ENCODE measurements at regions not wholly inside any gene's neighbourhood (a gene's known extent, or its start where the extent isn't known, plus 50 kb on each side); places are given as distances from the start of the nearest gene placed in this dataset.

DNA sequence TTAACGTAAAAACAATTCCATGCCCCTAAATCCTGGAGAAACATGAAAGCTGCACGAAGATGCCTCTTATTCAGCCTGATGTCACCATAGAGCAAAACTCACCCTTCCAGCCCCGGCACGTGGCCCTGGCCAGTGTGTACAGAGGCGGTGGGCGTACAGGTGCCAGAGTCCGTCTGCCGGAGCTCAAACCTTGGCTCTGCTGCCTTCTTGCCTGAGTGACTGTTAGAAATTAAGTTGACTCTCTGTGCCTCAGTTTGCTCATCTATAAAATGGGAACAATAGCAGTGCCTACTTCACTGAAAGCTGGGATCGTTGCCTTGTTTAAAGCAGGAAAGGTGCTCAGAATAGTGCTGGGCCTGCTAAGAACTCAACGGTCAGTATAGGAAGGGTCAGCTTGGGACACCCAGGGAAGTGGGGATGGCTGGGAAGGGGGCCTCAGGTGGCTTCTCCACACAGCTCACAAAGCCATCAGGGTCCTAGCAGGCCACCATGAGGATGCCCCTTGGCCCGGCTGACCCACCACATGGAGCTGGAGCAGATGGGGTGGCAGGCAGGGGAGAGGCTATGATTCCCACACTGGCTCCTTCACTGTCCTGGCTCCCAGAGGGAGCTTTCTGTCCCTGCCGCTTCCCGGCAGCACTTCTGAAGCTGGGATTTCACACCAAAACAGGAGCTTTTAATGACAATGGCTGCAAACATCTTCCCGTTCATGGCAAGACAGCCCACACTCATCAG, 237.2 kb downstream of the NPHP4 start:
- DNase-seq (ENCODE audit: low read depth, low spot score) = no peak
- in situ Hi-C loops (cut with HindIII; ENCODE audit: low pct_unique_long_range_greater_than_20kb, low sequenced_read_pairs) = no loop called here

DNA sequence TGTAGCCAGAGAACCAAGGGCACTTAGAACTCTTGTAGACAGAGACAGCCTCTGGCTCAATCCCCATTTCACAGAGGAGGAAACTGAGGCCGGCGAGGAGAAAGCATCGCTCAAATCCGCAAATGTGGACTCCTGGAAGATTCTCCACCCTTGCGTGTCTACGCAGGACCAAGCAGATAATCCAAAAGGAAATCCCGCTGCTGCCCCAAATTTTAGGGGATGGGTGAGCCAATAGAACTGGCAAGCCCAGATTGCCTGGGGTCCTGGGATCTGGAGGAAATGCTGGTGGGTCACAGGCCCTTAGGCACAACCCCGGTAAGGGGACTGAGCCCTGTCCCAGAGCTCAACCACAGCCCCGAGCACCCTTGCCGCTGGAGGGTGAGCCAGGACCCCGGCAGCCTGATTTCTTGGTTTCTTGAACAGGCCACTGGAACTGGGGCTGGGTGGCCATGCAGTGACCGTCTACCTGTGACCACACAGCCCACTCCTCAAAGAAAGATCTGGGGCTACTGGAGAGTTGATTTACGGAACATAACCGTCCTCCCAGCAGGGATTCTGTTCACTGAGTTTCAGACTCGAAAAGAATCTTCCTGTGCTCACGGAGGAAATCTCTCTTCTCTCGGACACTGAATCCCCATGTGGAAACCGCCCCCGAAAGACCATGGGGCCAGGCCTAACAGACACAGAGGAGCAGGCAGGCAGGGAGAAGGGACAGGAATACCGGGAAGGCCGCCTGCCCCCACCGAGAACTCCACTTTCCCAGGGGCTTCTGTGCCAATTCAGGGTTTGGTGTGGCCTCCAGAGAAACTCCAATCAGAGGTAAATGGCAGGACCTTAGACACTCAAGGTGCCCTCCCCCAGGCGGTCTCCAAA, 238.4 kb downstream of the NPHP4 start:
- no peak for DNase-seq (ENCODE audit: low read depth, low spot score)
- in situ Hi-C loops (cut with HindIII; ENCODE audit: low pct_unique_long_range_greater_than_20kb, low sequenced_read_pairs) = no loop called here

DNA sequence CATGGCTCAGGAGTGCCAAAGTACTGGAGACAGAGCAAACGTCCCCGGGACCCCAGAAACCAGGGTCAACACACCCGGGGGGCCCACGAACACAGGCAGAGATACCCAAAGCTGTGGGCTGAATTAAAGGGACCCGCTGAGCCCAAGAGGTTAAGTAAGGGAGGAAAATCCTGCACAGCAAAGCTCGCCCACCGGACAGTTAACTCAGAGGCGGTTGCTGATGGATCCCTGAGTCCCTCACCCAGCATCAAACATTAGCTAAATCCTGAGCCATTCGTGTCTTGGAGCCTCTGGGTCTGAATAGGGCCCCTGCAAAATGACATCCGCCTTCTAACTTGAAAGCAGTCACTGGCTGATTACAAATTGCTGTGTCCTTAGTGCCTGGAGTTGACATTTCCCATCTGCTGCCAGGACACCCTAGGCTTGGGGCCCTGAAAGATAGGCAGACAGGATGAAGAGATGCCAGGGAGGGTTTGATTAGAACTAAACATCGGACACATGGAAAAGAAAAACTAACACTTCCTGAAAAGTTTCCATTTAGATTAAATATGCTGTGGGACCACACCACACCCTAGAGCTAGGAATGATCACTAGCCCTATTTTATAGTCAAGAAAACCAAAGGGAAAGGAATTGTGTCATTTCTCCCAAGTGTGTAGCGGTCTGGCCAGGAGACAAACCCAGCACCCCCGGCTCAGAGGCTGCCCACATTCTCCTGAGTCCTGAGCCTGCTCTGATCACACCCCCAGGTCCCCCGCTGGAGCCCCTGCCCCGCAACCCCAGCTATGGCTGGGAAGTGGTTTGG, 239.3 kb downstream of the NPHP4 start:
- DNase-seq (ENCODE audit: low read depth, low spot score) = no peak
- in situ Hi-C loops (cut with HindIII; ENCODE audit: low pct_unique_long_range_greater_than_20kb, low sequenced_read_pairs) = no loop called here

DNA sequence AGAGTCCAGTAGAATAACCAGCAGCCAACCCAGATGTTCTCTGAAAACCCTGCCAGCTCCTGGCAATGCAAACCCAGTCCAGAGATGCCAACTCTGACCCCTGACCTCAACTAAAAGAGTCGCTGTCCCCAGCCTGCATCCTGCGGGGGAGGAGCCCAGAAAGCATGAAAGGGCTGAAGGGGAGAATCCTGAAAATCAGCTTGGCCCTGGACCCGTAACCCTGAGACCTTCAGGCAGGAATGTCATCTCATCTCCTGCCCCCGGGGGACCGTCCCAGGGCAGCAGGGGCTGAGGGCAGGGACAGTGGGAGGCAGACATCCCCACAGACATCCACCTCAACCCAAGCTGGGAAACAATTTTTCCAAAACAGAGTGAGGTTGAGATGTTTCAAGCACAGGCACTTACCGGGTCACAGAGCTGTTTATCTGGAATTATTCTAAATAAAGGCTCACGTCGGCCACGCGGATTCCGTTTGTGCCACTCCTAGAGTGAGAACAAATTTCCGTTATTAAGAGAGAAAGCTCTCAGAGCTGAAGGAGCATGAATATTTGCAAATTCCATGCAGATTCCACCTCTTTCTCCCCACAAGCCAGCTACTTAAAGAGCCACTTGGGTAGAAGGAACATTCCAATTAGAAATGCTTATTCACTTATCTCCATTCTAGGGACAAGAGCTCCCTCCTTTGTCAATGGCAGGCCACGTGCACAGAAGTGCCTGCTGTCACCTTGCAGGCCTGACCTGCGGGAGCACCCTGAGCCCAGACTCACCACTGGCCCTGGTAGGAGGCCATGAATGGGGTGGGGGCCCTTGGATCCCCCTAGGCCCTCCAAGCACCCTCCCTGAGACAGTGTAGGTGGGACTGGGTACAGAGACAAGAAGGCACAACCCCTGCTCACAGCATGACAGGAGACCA, 240.1 kb downstream of the NPHP4 start:
- in situ Hi-C loops (cut with HindIII; ENCODE audit: low pct_unique_long_range_greater_than_20kb, low sequenced_read_pairs) = no loop called here

DNA sequence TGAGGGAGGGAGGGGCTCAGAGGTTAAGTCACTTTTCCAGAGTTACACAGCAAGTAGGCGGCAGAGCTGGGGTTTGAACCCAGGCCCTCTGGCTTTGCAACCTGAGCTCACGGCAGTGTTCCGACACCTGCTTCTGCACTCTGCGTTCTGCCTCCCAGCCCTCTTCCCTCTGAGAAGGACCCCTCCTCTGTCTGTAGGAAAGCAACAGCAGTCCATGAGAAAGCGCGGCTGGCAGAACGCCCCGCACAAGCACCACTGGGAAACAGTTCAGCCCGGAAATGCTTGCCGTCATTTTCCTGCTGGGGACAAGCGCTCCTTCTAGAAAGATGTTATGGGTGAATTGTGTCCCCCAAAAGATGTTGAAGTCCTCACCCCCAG, 241.1 kb downstream of the NPHP4 start:
- no peak for DNase-seq (ENCODE audit: low read depth, low spot score)
- in situ Hi-C loops (cut with HindIII; ENCODE audit: low pct_unique_long_range_greater_than_20kb, low sequenced_read_pairs) = no loop called here

More for the DNA sequence above, 240.1 kb downstream of the NPHP4 start:
- no peak for DNase-seq (ENCODE audit: low read depth, low spot score)

DNA sequence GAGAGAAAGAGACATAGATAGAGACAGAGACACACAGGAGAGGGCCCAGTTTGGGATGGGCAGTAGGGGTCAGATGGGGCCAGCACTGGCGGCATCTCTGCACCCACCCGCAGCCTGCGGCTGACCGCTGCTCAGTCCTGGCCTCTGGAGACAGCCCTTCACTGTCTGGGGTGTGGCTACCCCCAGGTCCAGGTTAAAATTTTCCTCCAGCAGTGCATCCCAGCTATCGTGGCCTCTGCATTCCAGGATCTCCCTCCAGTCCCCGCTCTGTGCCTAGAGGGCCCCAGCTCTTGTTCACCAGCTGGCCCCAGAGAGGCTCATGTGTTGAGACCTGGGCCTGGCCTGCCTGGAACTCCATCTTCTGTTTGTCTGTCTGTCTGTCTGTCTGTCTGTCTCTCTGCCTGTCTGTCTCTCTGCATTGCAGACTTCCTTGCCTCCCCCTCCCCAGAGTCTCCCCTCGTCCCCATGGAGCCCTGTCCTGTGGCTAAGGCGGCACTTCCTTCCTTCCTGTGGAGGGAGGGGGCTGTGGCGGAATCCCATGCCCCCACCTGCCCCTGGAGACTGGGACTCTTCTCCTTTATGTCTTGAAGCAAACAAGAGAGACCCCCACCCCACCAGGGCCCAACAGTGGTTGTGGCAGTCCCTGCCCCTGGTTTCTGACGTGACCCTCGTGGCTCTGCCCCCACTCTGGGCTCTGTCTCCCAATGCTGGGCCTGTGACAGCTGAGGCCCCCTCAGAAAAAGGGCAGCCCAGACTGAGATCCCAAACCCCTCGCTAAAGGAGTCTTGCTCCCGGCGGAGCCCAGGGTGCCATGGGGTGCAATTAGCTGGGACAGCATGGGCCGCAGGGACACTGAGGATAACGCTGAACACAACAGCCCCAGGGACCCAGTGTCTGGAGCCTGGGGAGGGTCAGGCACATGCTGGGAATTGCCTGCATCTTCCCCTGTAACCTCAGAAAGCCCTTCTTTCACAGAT, 241.8 kb downstream of the NPHP4 start:
- in situ Hi-C loops (cut with HindIII; ENCODE audit: low pct_unique_long_range_greater_than_20kb, low sequenced_read_pairs) = no loop called here
- DNase-seq (ENCODE audit: low read depth, low spot score) = no peak

DNA sequence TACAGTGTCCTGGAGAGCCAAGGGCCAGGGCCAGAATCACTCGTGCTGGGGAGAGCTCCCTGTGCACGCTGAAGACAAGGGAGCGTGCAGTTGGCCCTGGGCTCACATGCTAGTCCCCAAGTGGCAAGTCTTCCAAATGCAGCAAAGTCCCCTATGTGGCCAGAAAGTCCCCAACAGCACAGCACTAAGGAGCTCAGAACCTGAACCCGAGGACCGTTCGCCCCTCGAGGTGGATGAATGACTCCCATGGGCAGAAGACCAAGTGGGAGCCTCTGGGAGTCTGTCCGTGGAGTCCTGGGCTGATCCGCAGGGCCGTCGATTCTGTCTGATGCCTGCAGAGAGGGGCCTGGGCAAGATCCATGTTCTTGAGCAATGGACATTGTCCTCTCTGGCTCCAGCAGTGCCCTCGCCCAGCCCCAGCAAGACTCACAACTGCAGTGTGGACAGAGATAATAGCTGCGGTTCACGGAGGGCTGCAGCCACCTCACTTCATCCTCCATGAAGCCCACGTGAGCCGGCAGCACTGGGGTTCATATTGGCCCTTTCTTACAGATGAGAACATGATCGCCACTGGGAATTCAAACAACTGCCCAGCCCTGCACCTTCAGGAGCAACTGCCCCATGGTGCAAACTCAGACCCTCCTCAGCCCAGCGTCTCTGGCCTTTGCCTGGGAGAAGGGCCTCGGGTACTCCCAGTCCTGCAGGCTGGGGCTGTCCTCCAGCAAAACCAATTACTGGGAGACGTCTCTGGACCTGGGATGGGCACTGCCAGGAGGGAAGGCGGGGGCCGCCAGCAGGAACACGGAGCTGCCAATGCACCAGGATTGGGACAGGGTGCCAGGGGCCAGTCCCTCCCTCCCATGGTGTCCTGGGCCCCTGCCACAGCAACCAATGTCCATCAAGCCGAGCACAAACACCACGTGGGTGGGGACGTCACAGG, 243.7 kb downstream of the NPHP4 start:
- DNase-seq (ENCODE audit: low read depth, low spot score) = no peak
- in situ Hi-C loops (cut with HindIII; ENCODE audit: low pct_unique_long_range_greater_than_20kb, low sequenced_read_pairs) = no loop called here

DNA sequence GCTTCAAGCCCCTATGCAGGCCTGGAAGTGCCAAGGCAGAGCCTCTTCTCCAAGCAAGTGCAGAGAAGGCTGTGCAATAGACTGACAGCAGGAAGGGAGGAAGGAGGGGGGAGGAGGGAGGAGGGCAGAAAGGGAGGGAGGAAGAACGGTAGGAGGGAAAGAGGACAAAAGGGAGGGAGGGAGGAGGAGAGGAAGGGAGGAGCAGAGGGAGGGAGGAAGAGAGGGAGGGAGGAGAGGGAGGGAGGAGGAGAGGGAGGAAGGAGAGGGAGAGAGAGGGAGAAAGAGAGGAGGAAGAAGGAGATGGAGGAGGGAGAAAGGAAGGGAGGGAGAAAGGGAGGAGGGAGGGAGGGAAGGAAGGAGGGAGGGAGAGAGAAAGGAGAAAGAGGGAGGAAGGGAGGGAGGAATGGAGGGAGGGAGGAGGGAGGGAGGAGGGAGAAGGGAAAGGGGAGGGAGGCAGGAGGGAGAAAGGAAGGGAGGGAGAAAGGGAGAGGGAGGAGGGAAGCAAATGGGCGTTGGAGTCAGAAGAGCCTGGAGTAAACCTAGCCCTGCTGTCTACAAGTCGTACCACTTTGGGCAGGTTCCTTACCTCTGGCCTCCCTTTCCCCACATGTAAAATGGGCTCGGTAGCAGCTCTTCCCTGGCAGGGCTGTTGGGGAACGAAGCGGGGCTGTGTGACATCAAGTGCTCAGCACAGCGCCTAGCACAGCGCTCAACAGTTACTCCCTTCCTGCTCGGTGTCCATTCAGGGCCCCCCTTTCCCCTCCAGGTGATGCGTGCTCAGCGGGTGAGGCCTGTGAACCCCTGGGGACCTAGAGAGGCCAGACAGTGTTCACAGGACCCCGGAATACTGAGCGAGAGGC, 244.6 kb downstream of the NPHP4 start:
- DNase-seq (ENCODE audit: low read depth, low spot score) = no peak
- in situ Hi-C loops (cut with HindIII; ENCODE audit: low pct_unique_long_range_greater_than_20kb, low sequenced_read_pairs) = no loop called here

DNA sequence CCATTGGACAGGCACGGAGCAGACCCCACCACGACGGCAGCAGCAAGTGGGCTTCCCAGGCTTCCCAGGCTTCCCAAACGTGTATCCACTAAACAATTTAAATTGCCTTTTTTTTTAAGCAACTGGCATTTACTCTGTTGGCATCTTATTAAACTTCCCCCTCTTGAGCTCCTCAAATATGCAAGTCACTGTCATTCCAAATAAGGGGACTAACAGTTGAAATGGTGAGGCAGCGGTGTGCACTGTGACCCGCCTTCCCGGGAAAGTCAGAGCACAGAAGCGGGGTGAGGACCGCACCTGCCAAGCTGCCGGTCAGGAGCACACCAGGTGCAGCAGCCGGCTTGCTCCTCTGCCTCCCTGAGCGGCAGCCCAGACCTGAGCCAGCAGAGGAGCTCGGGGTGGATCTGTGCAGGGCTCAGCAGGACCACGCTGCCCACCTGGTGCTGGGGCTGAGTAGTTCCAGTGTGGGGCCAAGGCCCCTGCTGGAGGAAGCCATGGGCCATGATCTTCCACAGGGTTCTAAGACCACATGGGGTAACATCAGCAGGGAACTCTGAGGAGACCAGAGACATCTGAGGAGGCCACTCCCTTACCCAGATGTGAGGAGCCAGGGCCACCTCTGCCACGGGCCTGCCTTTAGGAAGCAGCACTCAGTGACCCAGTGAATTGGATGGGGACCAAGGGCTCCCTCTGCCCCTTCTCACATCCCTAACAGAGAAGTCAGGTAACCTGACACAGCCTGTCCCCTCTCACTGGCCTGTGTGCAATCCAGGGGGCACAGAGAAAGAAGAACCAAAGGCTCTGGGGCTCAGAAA, 245.4 kb downstream of the NPHP4 start:
- in situ Hi-C loops (cut with HindIII; ENCODE audit: low pct_unique_long_range_greater_than_20kb, low sequenced_read_pairs) = no loop called here
- no peak for DNase-seq (ENCODE audit: low read depth, low spot score)

DNA sequence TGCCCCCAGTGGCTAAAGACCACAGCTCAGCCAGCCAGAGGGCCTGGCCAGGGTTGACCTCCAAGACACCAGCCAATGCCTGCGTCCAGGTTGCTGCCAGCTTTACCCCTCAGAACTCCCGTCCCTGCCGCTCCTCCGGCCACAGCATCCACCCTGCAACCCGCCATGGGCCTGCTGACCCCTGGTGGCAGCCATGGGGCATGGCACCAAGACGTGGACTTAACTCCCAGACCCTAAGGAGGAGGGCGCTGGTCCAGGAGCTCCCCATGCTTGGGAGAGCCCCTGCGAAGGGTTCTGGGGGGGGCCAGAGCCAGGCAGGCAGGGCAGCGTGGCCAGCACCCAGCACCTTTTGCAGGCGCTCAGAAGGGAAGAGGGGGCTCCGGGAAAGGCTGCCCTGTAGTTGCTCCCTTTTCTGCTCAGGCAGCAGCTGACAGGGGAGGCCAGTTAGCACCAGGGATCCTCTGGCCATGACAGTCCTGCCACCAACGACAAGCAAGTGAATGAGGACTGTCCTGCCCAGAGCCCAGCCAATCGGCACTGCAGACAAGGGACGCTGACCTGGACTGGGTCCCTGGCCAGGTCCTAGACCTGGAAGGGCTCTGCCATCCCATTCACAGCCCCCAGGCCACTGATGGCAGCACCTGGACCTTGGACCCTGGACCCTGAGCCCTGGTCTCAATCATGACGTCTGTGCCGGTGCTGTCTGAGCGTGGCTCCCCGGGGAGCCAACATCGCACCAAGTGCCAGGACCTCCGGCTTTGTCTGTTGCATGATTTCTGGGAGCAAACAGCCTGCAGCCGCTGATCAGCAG, 246.2 kb downstream of the NPHP4 start:
- in situ Hi-C loops (cut with HindIII; ENCODE audit: low pct_unique_long_range_greater_than_20kb, low sequenced_read_pairs) = no loop called here
- DNase-seq (ENCODE audit: low read depth, low spot score) = peak; percentile 75

DNA sequence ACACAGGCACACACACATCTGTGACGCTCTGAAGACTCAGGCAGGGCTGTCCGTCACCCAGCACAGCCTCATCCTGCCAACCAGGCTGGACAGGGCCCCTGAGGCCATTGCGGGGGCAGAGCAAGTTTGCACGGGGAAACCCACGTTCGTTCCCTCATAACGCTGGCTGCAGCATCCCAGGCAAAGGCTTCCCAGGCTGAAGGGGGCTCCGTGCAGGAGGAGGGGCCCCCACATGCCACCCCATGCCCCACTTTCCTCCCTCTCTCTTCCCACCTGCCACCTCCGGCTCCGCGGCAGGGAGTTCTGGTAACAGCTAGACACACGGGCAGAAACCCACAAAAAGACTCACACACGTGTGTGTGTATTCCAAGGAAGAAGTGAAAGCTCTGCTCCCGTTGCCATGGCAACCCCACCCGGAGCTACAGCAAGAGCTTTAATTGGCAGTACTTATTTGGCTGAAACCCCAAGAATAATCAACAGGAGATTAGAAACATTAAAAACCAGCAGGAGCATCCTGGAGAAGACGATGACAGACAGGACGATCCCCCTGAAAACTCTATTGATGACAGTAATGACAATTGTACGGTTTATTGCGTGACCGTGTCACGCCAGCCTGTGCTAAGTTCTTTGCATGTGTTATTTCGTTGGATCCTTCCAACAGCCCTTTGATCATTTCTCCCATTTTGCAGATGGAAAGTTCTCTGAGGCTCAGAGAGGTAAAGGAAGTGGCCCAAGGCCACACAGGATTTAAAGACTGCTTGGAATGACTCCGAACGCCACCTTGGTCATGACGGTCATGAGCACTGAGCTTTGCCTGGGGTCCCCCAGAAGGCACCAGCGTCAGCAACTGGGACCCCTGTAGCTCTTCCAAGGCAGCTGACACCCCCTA, 247.1 kb downstream of the NPHP4 start:
- no peak for DNase-seq (ENCODE audit: low read depth, low spot score)
- in situ Hi-C loops (cut with HindIII; ENCODE audit: low pct_unique_long_range_greater_than_20kb, low sequenced_read_pairs) = no loop called here

DNA sequence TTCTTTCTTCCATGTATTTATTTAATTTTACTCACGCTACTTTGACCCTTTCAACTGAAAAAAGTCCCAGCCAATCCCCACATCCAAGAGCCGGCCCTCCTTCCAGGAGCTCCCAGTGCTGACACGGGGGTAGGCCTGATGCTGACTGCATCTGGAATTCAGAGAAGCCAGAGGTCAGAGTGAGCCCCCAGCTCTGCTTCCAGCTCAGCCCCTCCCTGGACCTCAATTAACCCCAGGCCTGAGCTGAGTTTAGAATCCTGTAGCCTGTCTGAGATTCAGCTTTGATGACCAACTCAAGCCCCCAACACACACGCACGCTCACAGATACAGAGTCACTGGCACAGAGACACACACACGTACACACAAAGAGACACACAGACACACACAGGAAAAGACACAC, 247.9 kb downstream of the NPHP4 start:
- in situ Hi-C loops (cut with HindIII; ENCODE audit: low pct_unique_long_range_greater_than_20kb, low sequenced_read_pairs) = no loop called here
- DNase-seq (ENCODE audit: low read depth, low spot score) = no peak
